Choroid plexus epithelial cell (primary cell): ENCODE measurements at regions not wholly inside any gene's neighbourhood (a gene's known extent, or its start where the extent isn't known, plus 50 kb on each side); places are given as distances from the start of the nearest gene placed in this dataset.

Experiments used
- DNase-seq: peaks from one replicate; pipeline ENCODE4 v3.0.0-alpha.2; 2010; ENCODE audit warnings: low read depth
- H3K4me3 ChIP-seq: 2 replicates; pipeline ENCODE4 v1.5.1; 2011; ENCODE audit warnings: low read depth, mild to moderate bottlenecking, control low read depth, low read length, moderate library complexity
- CTCF ChIP-seq: conservative IDR thresholded peaks from 2 replicates; pipeline ENCODE4 v1.5.1; 2011; ENCODE audit warnings: low read depth, mild to moderate bottlenecking, control low read depth, inconsistent platforms, low read length, moderate library complexity

GRCh38 chr1:101613546-101613945 lies 376.7 kb downstream of the S1PR1 start:
- TF ChIP-seq CTCF, result no peak
- H3K4me3 ChIP-seq, result no peak overlapping the region
- peak; percentile 7 for DNase-seq

GRCh38 chr1:101618900-101619299 lies 377.8 kb downstream of the OLFM3 start:
- H3K4me3 ChIP-seq, result no peak overlapping the region
- DNase-seq, result no peak
- no peak for TF ChIP-seq CTCF

GRCh38 chr1:101632548-101633272 lies 364.0 kb downstream of the OLFM3 start:
- no peak overlapping the region for H3K4me3 ChIP-seq
- TF ChIP-seq CTCF, result no peak
- DNase-seq, result no peak

GRCh38 chr1:101645810-101646209 lies 350.9 kb downstream of the OLFM3 start:
- TF ChIP-seq CTCF, result no peak
- H3K4me3 ChIP-seq, result no peak overlapping the region
- no peak for DNase-seq

GRCh38 chr1:101652484-101652883 lies 344.2 kb downstream of the OLFM3 start:
- no peak for TF ChIP-seq CTCF

GRCh38 chr1:101653482-101653946 lies 343.2 kb downstream of the OLFM3 start:
- peak; percentile 66 for TF ChIP-seq CTCF
- DNase-seq, result peak; percentile 37
- no peak overlapping the region for H3K4me3 ChIP-seq

More at GRCh38 chr1:101652484-101652883, 344.2 kb downstream of the OLFM3 start:
- H3K4me3 ChIP-seq, result no peak overlapping the region
- DNase-seq, result peak; percentile 1

- no peak for TF ChIP-seq CTCF
- H3K4me3 ChIP-seq, result no peak overlapping the region
- no peak for DNase-seq
Observed at GRCh38 chr1:101664726-101665125, 332.0 kb downstream of the OLFM3 start.
